Loucy (cell line): ENCODE measurements at regions not wholly inside any gene's neighbourhood (a gene's known extent, or its start where the extent isn't known, plus 50 kb on each side); places are given as distances from the start of the nearest gene placed in this dataset.
"Not testable (repeated sequence)": the region's sequence is repeated elsewhere in the genome, so short reads cannot be mapped to it uniquely, and the experiment has no call there.

ENCODE experiments used
- H2AFZ ChIP-seq: fragments of 200-600 bp; sonication (generic); 2 replicates; pipeline ENCODE4 v1.6.0; 2016; ENCODE audit warnings: antibody characterized with exemption, mild to moderate bottlenecking, low read length, moderate library complexity
- H3F3A ChIP-seq: fragments of 200-600 bp; 2 replicates; pipeline ENCODE4 v1.6.0; 2016; ENCODE audit warnings: antibody characterized with exemption, low read depth, mild to moderate bottlenecking
- H3K27me3 ChIP-seq: fragments of 200-600 bp; sonication (generic); 2 replicates; pipeline ENCODE4 v1.6.1; 2014; ENCODE audit warnings: low read length, mild to moderate bottlenecking; ENCODE audit not compliant: insufficient read depth, poor library complexity, severe bottlenecking
- H3K36me3 ChIP-seq: fragments of 200-600 bp; sonication (generic); 2 replicates; pipeline ENCODE4 v1.6.1; 2016; ENCODE audit warnings: low read length; ENCODE audit not compliant: insufficient read depth
- H3K4me1 ChIP-seq: fragments of 200-600 bp; sonication (generic); 2 replicates; pipeline ENCODE4 v1.5.1; 2014; ENCODE audit warnings: low read length, mild to moderate bottlenecking; ENCODE audit not compliant: insufficient read depth, poor library complexity, severe bottlenecking
- H3K4me2 ChIP-seq: fragments of 200-600 bp; sonication (generic); 2 replicates; pipeline ENCODE4 v1.6.0; 2014; ENCODE audit warnings: antibody characterized with exemption, low read length, low read depth, mild to moderate bottlenecking; ENCODE audit not compliant: poor library complexity, severe bottlenecking
- H3K4me3 ChIP-seq: fragments of 200-600 bp; sonication (generic); 2 replicates; pipeline ENCODE4 v1.5.1; 2014; ENCODE audit warnings: low read length, mild to moderate bottlenecking, mixed read lengths; ENCODE audit not compliant: poor library complexity, severe bottlenecking
- H3K79me2 ChIP-seq: fragments of 200-600 bp; sonication (generic); 2 replicates; pipeline ENCODE4 v1.6.1; 2014; ENCODE audit warnings: low read length; ENCODE audit not compliant: insufficient read depth
- H3K9ac ChIP-seq: fragments of 200-600 bp; sonication (generic); 2 replicates; pipeline ENCODE4 v1.6.0; 2014; ENCODE audit warnings: mild to moderate bottlenecking, low read depth, low read length, moderate library complexity; ENCODE audit not compliant: poor library complexity, severe bottlenecking
- H3K9me2 ChIP-seq: fragments of 200-600 bp; sonication (generic); replicated peaks from 2 replicates; pipeline ENCODE4 v1.6.1; 2016; ENCODE audit warnings: low read depth, low read length, mixed read lengths
- H3K9me3 ChIP-seq: fragments of 200-600 bp; sonication (generic); 2 replicates; pipeline ENCODE4 v1.6.1; 2014; ENCODE audit warnings: mild to moderate bottlenecking, antibody characterized with exemption, low read length, low read depth; ENCODE audit not compliant: insufficient read depth
- H4K20me1 ChIP-seq: fragments of 200-600 bp; sonication (generic); 2 replicates; pipeline ENCODE4 v1.6.0; 2014; ENCODE audit warnings: antibody characterized with exemption, low read length, mild to moderate bottlenecking; ENCODE audit not compliant: insufficient read depth, poor library complexity, severe bottlenecking
- CTCF ChIP-seq: fragments of 200-600 bp; sonication (generic); conservative IDR thresholded peaks from 2 replicates; pipeline ENCODE4 v1.5.1; 2014; ENCODE audit warnings: mild to moderate bottlenecking, antibody characterized with exemption, low read length
- EZH2phosphoT487 ChIP-seq: fragments of 200-600 bp; IDR thresholded peaks from 2 replicates; pipeline ENCODE4 v1.6.1; 2018; ENCODE audit warnings: antibody characterized with exemption, mild to moderate bottlenecking, moderate library complexity, borderline replicate concordance

- Histone ChIP-seq H2AFZ (no peak overlapping the region), H3K9me2 (no peaks in the 10 kb centered on the region)
These were observed 225.1 kb upstream of the CENPE start for GRCh38 chr4:103423261-103423660.

GRCh38 chr4:103422467-103423219 is 224.5 kb upstream of the CENPE start:
- H4K20me1 ChIP-seq, result no peaks in the 10 kb centered on the region
- no peaks in the 10 kb centered on the region for H3F3A ChIP-seq
- H2AFZ ChIP-seq, result no peak overlapping the region
- H3K4me3 ChIP-seq, result no peak overlapping the region
- H3K9me2 ChIP-seq, result no peaks in the 10 kb centered on the region
- no peaks in the 10 kb centered on the region for H3K79me2 ChIP-seq
- TF ChIP-seq EZH2phosphoT487 (no peak), CTCF (no peak)
- H3K4me2 ChIP-seq, result no peak overlapping the region
- H3K36me3 ChIP-seq, result no peaks in the 10 kb centered on the region
- no peak overlapping the region for H3K9ac ChIP-seq
- H3K9me3 ChIP-seq, result no peaks in the 10 kb centered on the region
- no peaks in the 10 kb centered on the region for H3K27me3 ChIP-seq
- H3K4me1 ChIP-seq, result no peaks in the 10 kb centered on the region

More at GRCh38 chr4:103423261-103423660, 225.1 kb upstream of the CENPE start:
- no peaks in the 10 kb centered on the region for H3K36me3 ChIP-seq
- no peaks in the 10 kb centered on the region for H3F3A ChIP-seq
- no peaks in the 10 kb centered on the region for H3K79me2 ChIP-seq
- no peaks in the 10 kb centered on the region for H4K20me1 ChIP-seq
- no peak overlapping the region for H3K4me2 ChIP-seq
- H3K9me3 ChIP-seq, result no peaks in the 10 kb centered on the region
- H3K4me1 ChIP-seq, result no peaks in the 10 kb centered on the region
- TF ChIP-seq EZH2phosphoT487 (no peak), CTCF (no peak)
- no peak overlapping the region for H3K4me3 ChIP-seq
- H3K9ac ChIP-seq, result no peak overlapping the region
- H3K27me3 ChIP-seq, result no peaks in the 10 kb centered on the region

- Histone ChIP-seq H3K79me2 (no peaks in the 10 kb centered on the region), H3K27me3 (no peaks in the 10 kb centered on the region), H4K20me1 (no peaks in the 10 kb centered on the region), H3K9me3 (no peaks in the 10 kb centered on the region), H3K36me3 (no peaks in the 10 kb centered on the region), H3F3A (no peaks in the 10 kb centered on the region), H3K9me2 (no peaks in the 10 kb centered on the region), H3K4me2 (no peak overlapping the region), H3K9ac (no peak overlapping the region), H2AFZ (no peak overlapping the region), H3K4me3 (no peak overlapping the region), H3K4me1 (no peaks in the 10 kb centered on the region)
- TF ChIP-seq EZH2phosphoT487, result no peak
- no peak for TF ChIP-seq CTCF
These were observed 217.7 kb upstream of the CENPE start for GRCh38 chr4:103415801-103416200.

GRCh38 chr4:103412646-103413045 is 214.5 kb upstream of the CENPE start:
- not testable (repeated sequence) for H3K4me2 ChIP-seq, H3K9me2 ChIP-seq, H4K20me1 ChIP-seq, H3K4me1 ChIP-seq, H3K9ac ChIP-seq, H3K79me2 ChIP-seq, H2AFZ ChIP-seq, H3K4me3 ChIP-seq, H3K27me3 ChIP-seq, H3F3A ChIP-seq, H3K9me3 ChIP-seq, H3K36me3 ChIP-seq
